Hepatocyte (in vitro differentiated cells): ENCODE measurements at regions not wholly inside any gene's neighbourhood (a gene's known extent, or its start where the extent isn't known, plus 50 kb on each side); places are given as distances from the start of the nearest gene placed in this dataset.

Source experiments
- DNase-seq: peaks from one replicate; pipeline ENCODE4 v3.0.0-alpha.2; 2016; ENCODE audit warnings: low spot score
- H2AFZ ChIP-seq: fragments of 200-600 bp; sonication (generic); 2 replicates; pipeline ENCODE4 v1.6.0; 2016; ENCODE audit warnings: antibody characterized with exemption, mild to moderate bottlenecking
- H3K27ac ChIP-seq: fragments of 200-600 bp; sonication (generic); 2 replicates; pipeline ENCODE4 v1.5.1; 2016; ENCODE audit warnings: mild to moderate bottlenecking
- H3K27me3 ChIP-seq: fragments of 200-600 bp; sonication (generic); 2 replicates; pipeline ENCODE4 v1.6.1; 2016
- H3K36me3 ChIP-seq: fragments of 200-600 bp; sonication (generic); replicated peaks from 2 replicates; pipeline ENCODE4 v1.5.1; 2016; ENCODE audit warnings: low read depth; ENCODE audit not compliant: insufficient read depth
- H3K4me1 ChIP-seq: fragments of 200-600 bp; sonication (generic); 2 replicates; pipeline ENCODE4 v1.5.1; 2016; ENCODE audit warnings: mild to moderate bottlenecking, moderate library complexity; ENCODE audit not compliant: insufficient read depth
- H3K4me2 ChIP-seq: fragments of 200-600 bp; sonication (generic); 2 replicates; pipeline ENCODE4 v1.6.0; 2016
- H3K4me3 ChIP-seq: fragments of 200-600 bp; sonication (generic); 2 replicates; pipeline ENCODE4 v1.5.1; 2016; ENCODE audit warnings: mild to moderate bottlenecking
- H3K79me2 ChIP-seq: fragments of 200-600 bp; sonication (generic); 2 replicates; pipeline ENCODE4 v1.6.0; 2017; ENCODE audit warnings: mild to moderate bottlenecking
- H3K9me2 ChIP-seq: fragments of 200-600 bp; sonication (generic); replicated peaks from 2 replicates; pipeline ENCODE4 v1.6.0; 2017; ENCODE audit warnings: mild to moderate bottlenecking; ENCODE audit not compliant: insufficient read depth
- H3K9me3 ChIP-seq: fragments of 200-600 bp; sonication (generic); 2 replicates; pipeline ENCODE4 v1.5.1; 2016; ENCODE audit warnings: low read depth, mild to moderate bottlenecking
- H4K20me1 ChIP-seq: fragments of 200-600 bp; sonication (generic); 2 replicates; pipeline ENCODE4 v1.6.0; 2016; ENCODE audit warnings: mild to moderate bottlenecking; ENCODE audit not compliant: insufficient read depth, poor library complexity, severe bottlenecking
- CTCF ChIP-seq: fragments of 200-600 bp; sonication (generic); IDR thresholded peaks from 2 replicates; pipeline ENCODE4 v1.5.1; 2016; ENCODE audit warnings: antibody characterized with exemption, mild to moderate bottlenecking; ENCODE audit not compliant: poor library complexity
- EZH2 ChIP-seq: fragments of 200-600 bp; sonication (generic); IDR thresholded peaks from 2 replicates; pipeline ENCODE4 v1.6.1; 2016; ENCODE audit warnings: antibody characterized with exemption, mild to moderate bottlenecking, borderline replicate concordance
- EZH2phosphoT487 ChIP-seq: fragments of 200-600 bp; sonication (generic); IDR thresholded peaks from one replicate; pipeline ENCODE4 v1.6.1; 2018; ENCODE audit warnings: antibody characterized with exemption, mild to moderate bottlenecking, low read depth, moderate library complexity; ENCODE audit not compliant: unreplicated experiment, severe bottlenecking
- WGBS: methylation state at CpG from one replicate; pipeline ENCODE4 v1.1.6; 2016; ENCODE audit warnings: low lambda C conversion rate; ENCODE audit errors: missing lambda C conversion rate; 5-methylcytosine and 5-hydroxymethylcytosine counted together

DNA sequence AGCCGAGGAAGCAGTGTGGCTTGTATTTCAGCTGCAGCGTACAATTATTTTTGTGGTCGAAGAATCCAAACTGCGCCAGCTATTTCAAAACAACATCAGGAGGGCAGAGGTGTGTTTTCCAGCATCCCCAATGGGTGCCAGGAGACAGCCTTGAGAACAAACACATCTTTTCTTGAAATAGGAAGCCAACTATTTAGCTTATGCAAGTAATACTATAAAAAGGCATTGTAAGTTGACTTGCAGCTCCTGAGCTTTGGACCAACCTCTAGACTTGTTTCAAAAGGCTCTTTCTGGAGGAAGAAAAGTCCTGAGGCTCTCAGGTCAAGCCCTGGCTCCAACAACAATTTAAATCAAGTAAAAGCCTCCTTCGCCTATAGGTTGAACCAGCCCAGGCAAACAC is 86.6 kb upstream of the HNF1B start:
- Histone ChIP-seq H3K27me3 (no peaks in the 10 kb centered on the region), H3K27ac (no peak overlapping the region), H3K79me2 (no peaks in the 10 kb centered on the region), H3K36me3 (no peaks in the 10 kb centered on the region), H3K9me2 (no peaks in the 10 kb centered on the region), H3K4me1 (no peaks in the 10 kb centered on the region), H2AFZ (no peak overlapping the region), H3K4me2 (no peak overlapping the region), H4K20me1 (no peaks in the 10 kb centered on the region), H3K9me3 (no peaks in the 10 kb centered on the region), H3K4me3 (no peak overlapping the region)
- no peak for TF ChIP-seq EZH2
- no peak for TF ChIP-seq EZH2phosphoT487
- no peak for TF ChIP-seq CTCF
- WGBS, result 91% methylated on average over 5 of the region's 5 CpGs
- no peak for DNase-seq

DNA sequence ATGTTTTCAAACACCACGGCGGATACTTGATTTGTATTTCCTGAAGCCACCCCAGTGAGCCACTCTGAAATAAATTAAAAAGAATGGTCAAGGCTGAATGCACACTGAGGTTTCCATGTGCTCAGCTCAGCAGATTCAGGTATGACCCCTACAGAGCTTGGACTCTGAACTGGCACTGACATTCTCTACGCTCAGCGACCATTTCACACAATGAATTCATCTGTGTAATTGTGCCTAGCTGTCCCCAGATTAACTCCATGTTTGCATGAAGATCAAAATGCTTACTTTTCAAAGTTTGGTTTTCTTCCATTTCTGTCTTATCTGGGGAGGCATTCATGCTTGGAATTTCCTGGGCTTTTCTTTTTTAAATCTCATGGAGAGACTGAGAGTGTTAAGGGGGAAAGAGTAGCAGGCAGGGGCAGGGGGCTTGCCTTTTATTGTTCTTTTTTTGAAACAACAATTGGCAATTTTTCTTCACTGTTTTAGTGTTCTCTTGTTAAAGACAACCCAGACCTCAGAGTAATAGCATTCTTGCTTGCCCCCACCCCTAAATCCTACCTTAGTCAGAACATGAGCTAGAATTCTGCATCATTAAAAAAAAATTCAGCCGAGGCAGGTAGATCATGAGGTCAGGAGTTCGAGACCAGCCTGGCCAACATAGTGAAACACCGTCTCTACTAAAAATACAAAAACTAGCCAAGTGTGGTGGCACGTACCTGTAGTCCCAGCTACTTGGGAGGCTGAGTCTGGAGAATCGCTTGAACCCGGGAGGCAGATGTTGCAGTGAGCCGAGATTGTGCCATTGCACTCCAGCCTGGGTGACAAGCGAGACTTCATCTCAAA is 85.5 kb upstream of the HNF1B start:
- no peaks in the 10 kb centered on the region for H3K9me3 ChIP-seq
- DNase-seq, result peak; percentile 37
- no peaks in the 10 kb centered on the region for H3K27me3 ChIP-seq
- H3K4me1 ChIP-seq, result no peaks in the 10 kb centered on the region
- peak overlapping the region; percentile 69 for H3K27ac ChIP-seq
- H2AFZ ChIP-seq, result no peak overlapping the region
- H3K79me2 ChIP-seq, result no peaks in the 10 kb centered on the region
- no peak overlapping the region for H3K4me3 ChIP-seq
- TF ChIP-seq EZH2phosphoT487 (no peak), CTCF (no peak), EZH2 (no peak)
- WGBS, result 72% methylated on average over 12 of the region's 12 CpGs
- H3K9me2 ChIP-seq, result no peaks in the 10 kb centered on the region
- no peaks in the 10 kb centered on the region for H3K36me3 ChIP-seq
- H3K4me2 ChIP-seq, result no peak overlapping the region
- H4K20me1 ChIP-seq, result no peaks in the 10 kb centered on the region

DNA sequence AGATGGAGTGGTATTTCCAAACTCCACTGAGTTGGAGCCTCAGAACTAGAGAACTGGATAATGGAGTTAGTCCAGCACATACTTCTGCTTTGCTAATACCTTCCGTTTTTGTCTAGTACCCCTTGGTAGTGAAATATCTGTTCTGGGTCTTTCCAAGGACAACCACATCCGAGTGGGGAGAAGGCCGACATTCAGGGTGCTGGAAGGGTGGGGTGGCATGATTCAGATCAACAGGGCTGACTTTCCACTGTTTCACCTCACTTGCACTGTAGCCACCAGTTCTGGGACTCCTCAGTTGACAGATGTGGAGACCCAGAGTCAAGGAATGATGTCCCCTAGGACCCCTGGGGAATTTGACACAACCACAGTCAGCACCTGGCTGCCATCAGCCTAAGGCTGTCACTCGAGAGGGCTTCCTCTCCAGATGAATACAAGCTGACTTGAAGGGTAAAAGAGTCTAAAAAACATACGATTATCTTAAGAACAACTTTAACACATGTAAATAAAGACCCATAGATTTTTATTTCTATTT is 84.8 kb upstream of the HNF1B start:
- H2AFZ ChIP-seq, result no peak overlapping the region
- no peaks in the 10 kb centered on the region for H3K9me2 ChIP-seq
- no peaks in the 10 kb centered on the region for H3K79me2 ChIP-seq
- no peaks in the 10 kb centered on the region for H3K36me3 ChIP-seq
- no peaks in the 10 kb centered on the region for H4K20me1 ChIP-seq
- DNase-seq, result no peak
- 63% methylated on average over 5 of the region's 5 CpGs for WGBS
- H3K4me3 ChIP-seq, result no peak overlapping the region
- no peaks in the 10 kb centered on the region for H3K9me3 ChIP-seq
- no peak overlapping the region for H3K4me2 ChIP-seq
- H3K27ac ChIP-seq, result peak overlapping the region; percentile 69
- no peaks in the 10 kb centered on the region for H3K4me1 ChIP-seq
- H3K27me3 ChIP-seq, result no peaks in the 10 kb centered on the region
- TF ChIP-seq EZH2phosphoT487, result no peak
- no peak for TF ChIP-seq CTCF
- no peak for TF ChIP-seq EZH2
